ENCODE measurements at regions not wholly inside any gene's neighbourhood (a gene's known extent, or its start where the extent isn't known, plus 50 kb on each side); places are given as distances from the start of the nearest gene placed in this dataset.

DNA sequence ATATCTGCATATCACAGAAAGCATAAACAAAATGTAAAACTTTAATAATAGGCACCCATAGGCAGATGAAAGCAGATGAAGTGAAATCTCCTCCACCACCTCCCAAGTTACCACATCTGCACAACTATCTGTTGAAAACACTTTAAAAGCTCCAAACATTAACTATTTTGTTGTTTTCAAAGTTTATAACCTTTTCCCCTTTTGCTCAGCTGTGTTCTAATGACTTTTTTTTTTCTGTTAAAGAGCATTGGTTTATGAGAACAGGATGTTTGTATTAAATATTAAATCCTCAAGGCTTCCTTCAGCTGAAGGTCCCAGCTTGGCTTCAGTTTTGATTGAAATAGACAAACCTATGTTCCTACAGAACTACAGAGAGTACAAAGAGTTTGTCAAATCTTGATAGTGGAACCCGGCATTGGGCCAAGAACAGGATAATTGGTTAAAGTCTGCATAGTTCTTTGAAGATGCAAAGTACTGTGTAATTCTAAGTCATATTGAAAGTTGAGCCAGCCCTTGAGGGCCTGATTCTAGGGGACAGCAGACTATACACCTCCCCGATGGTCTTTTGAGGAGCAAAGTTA lies 255.1 kb upstream of the JAG1 start:
- H3K27me3 ChIP-seq (replicated peaks in 1 of 4; ENCODE audit: control insufficient read depth in 3 of 4, extremely low read depth in 1 of 4, insufficient read depth in 3 of 4, low read length in 3 of 4): no peaks in the 10 kb centered on the region
- ChIA-PET POLR2A (ENCODE audit: partially characterized antibody) (no interaction called here), CTCF (ENCODE audit: partially characterized antibody) (no interaction called here)
- H2BK120ac ChIP-seq (replicated peaks; ENCODE audit: low read depth, low read length): no peak overlapping the region
- H3K36me3 ChIP-seq (ENCODE audit: control insufficient read depth in 2 of 4, insufficient read depth in 4 of 4, low read length in 3 of 4): no peaks in the 10 kb centered on the region
- no peak overlapping the region for H4K8ac ChIP-seq (ENCODE audit: extremely low read depth, insufficient read depth, low read length)
- no peak overlapping the region for H3K4ac ChIP-seq (replicated peaks; ENCODE audit: insufficient read length, low read depth, low read length)
- H4K5ac ChIP-seq (ENCODE audit: insufficient read length, low read depth, low read length): no peak overlapping the region
- no peaks in the 10 kb centered on the region; the same call in 1 of the 2 replicates for H3K23me2 ChIP-seq (ENCODE audit: low read depth, low read length)
- H4K91ac ChIP-seq (replicated peaks; ENCODE audit: insufficient read length, low read length): no peak overlapping the region
- no peak overlapping the region for H2BK20ac ChIP-seq (ENCODE audit: low read length)
- WGBS, 2 experiments (ENCODE audit: extremely low coverage in 1 of 2, insufficient coverage in 1 of 2, insufficient read length in 1 of 2, insufficient replicate concordance in 2 of 2, low coverage in 1 of 2, low lambda C conversion rate in 2 of 2, missing lambda C conversion rate in 1 of 2): 95% methylated on average over 2 of the region's 2 CpGs; no CpG with 5 or more reads in 1 of the 2 experiments
- H2BK15ac ChIP-seq (ENCODE audit: low read length): no peak overlapping the region
- no peak overlapping the region for H3K27ac ChIP-seq (ENCODE audit: low read depth, low read length)
- H3K23ac ChIP-seq (ENCODE audit: insufficient read length): no peak overlapping the region
- no peak overlapping the region for H2BK12ac ChIP-seq (ENCODE audit: low read depth, low read length)
- H3K14ac ChIP-seq (ENCODE audit: insufficient read length): no peak overlapping the region
- no peak overlapping the region for H2AK5ac ChIP-seq (ENCODE audit: low read depth, low read length)
- no peak overlapping the region for H3K18ac ChIP-seq (ENCODE audit: extremely low read depth, low read length)
- H3K4me1 ChIP-seq (replicated peaks in 1 of 4; ENCODE audit: control insufficient read depth in 3 of 4, insufficient read depth in 4 of 4, low read length in 3 of 4): no peaks in the 10 kb centered on the region
- no peak overlapping the region for H3K56ac ChIP-seq (replicated peaks; ENCODE audit: insufficient read length, low read depth, low read length)
- H3K9ac ChIP-seq (replicated peaks in 1 of 4; ENCODE audit: extremely low read depth in 1 of 4, low read depth in 3 of 4, low read length in 3 of 4): no peak overlapping the region
- H2BK5ac ChIP-seq (ENCODE audit: low read depth, low read length): no peak overlapping the region
- H3K4me3 ChIP-seq (ENCODE audit: extremely low read depth in 1 of 4, insufficient read depth in 2 of 4, low read depth in 3 of 4, low read length in 4 of 4): no peak overlapping the region
- DNase-seq (ENCODE audit: low read depth in 1 of 2, low spot score in 2 of 2) (no peak), FAIRE-seq (no peak)
- no peaks in the 10 kb centered on the region for H3K9me3 ChIP-seq (ENCODE audit: insufficient read depth in 2 of 2, low read depth in 1 of 2, low read length in 1 of 2)
- H3K79me2 ChIP-seq (ENCODE audit: control insufficient read depth in 1 of 2, insufficient read depth in 2 of 2, low read length in 2 of 2): no peaks in the 10 kb centered on the region
- no peaks in the 10 kb centered on the region for H4K20me1 ChIP-seq (replicated peaks in 1 of 2; ENCODE audit: control insufficient read depth in 1 of 2, insufficient read depth in 2 of 2, low read length in 2 of 2)
- H3K79me1 ChIP-seq (ENCODE audit: low read depth, low read length): no peaks in the 10 kb centered on the region; the same call in 1 of the 2 replicates
- no peak overlapping the region for H2AFZ ChIP-seq (ENCODE audit: low read length)
- no peak overlapping the region for H3K4me2 ChIP-seq (ENCODE audit: insufficient read depth in 1 of 2, low read depth in 2 of 2, low read length in 2 of 2)
- no peak for TF ChIP-seq ATF2 (IDR thresholded peaks at IDR 0.05; ENCODE audit: low read length)
- TF ChIP-seq TEAD4 (IDR thresholded peaks at IDR 0.05; ENCODE audit: low read depth, low read length): no peak
- TF ChIP-seq CTCF (IDR thresholded peaks at IDR 0.05; ENCODE audit: control extremely low read depth in 1 of 3, insufficient read depth in 1 of 3, low read depth in 1 of 3, low read length in 3 of 3): no peak
- TF ChIP-seq KDM5A (IDR thresholded peaks at IDR 0.05; ENCODE audit: low read length): no peak
- TF ChIP-seq CHD1 (IDR thresholded peaks at IDR 0.05; ENCODE audit: low read depth, low read length): no peak
- no peak for TF ChIP-seq ZNF274 (IDR thresholded peaks at IDR 0.05; ENCODE audit: borderline replicate concordance, extremely low read depth, low read length)
- TF ChIP-seq NANOG (IDR thresholded peaks at IDR 0.05; ENCODE audit: insufficient read depth, low read depth, low read length, poor library complexity, severe bottlenecking): no peak
- no peak for TF ChIP-seq KDM1A (IDR thresholded peaks at IDR 0.05; ENCODE audit: borderline replicate concordance, low read length)
- TF ChIP-seq SIN3A (conservative IDR thresholded peaks at IDR 0.05 in 1 of 2, IDR thresholded peaks at IDR 0.05 in 1 of 2; ENCODE audit: low read depth in 1 of 2, low read length in 2 of 2): no peak
- TF ChIP-seq JUND (IDR thresholded peaks at IDR 0.05; ENCODE audit: low read length): no peak

All from H1 (cell line).